Effector memory CD4-positive, alpha-beta T cell (primary cell): ENCODE measurements at regions not wholly inside any gene's neighbourhood (a gene's known extent, or its start where the extent isn't known, plus 50 kb on each side); places are given as distances from the start of the nearest gene placed in this dataset.

ENCODE experiments used
- DNase-seq, 3 donors: peaks; one replicate each; pipeline ENCODE4 v3.0.0-alpha.2; 2020
- H3K27ac ChIP-seq: 2 replicates; pipeline ENCODE4 v1.7.0; 2013; ENCODE audit warnings: mild to moderate bottlenecking, low read length, moderate library complexity; ENCODE audit not compliant: insufficient read depth, poor library complexity, severe bottlenecking
- H3K27me3 ChIP-seq: replicated peaks from 2 replicates; pipeline ENCODE4 v1.7.0; 2013; ENCODE audit warnings: mild to moderate bottlenecking, low read length; ENCODE audit not compliant: insufficient read depth, control insufficient read depth, poor library complexity, severe bottlenecking
- H3K36me3 ChIP-seq: 2 replicates; pipeline ENCODE4 v1.7.0; 2013; ENCODE audit warnings: mild to moderate bottlenecking, low read length, moderate library complexity; ENCODE audit not compliant: control insufficient read depth, insufficient read depth
- H3K4me1 ChIP-seq: 2 replicates; pipeline ENCODE4 v1.7.0; 2013; ENCODE audit warnings: low read length, mild to moderate bottlenecking; ENCODE audit not compliant: control insufficient read depth, insufficient read depth, poor library complexity, severe bottlenecking
- H3K4me3 ChIP-seq: 2 replicates; pipeline ENCODE4 v1.7.0; 2013; ENCODE audit warnings: low read length, low read depth, mild to moderate bottlenecking; ENCODE audit not compliant: insufficient read depth, poor library complexity, severe bottlenecking
- H3K9me3 ChIP-seq: 2 replicates; pipeline ENCODE4 v1.7.0; 2013; ENCODE audit warnings: mild to moderate bottlenecking, low read length, moderate library complexity; ENCODE audit not compliant: control insufficient read depth

DNA sequence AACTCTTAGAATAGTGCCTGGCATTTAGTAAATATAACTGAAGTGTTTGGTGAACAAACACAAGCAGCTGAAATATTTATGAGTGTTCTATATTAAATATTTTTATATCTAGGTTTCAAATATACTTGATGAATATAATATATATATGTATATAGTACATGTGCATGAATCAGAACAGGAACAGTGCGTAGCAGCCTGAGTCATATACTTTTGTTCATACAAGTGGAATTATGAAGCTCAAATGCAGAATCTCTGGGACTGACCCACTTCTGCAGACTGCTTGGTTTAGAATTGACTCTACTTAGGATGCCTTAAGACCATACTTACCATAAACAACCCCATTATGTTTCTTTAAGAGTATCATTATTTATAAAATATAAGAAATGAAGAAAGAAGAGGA, 997.8 kb upstream of the RAG2 start:
- Histone ChIP-seq H3K27me3 (no peaks in the 10 kb centered on the region), H3K4me3 (no peak overlapping the region), H3K4me1 (no peaks in the 10 kb centered on the region), H3K9me3 (no peaks in the 10 kb centered on the region), H3K36me3 (no peaks in the 10 kb centered on the region), H3K27ac (no peak overlapping the region)
- DNase-seq, result no peak

- no peak for DNase-seq
- H3K9me3 ChIP-seq, result no peaks in the 10 kb centered on the region
- no peaks in the 10 kb centered on the region for H3K27me3 ChIP-seq
- H3K36me3 ChIP-seq, result no peaks in the 10 kb centered on the region
- H3K4me3 ChIP-seq, result no peak overlapping the region
- H3K27ac ChIP-seq, result no peak overlapping the region
- H3K4me1 ChIP-seq, result no peaks in the 10 kb centered on the region
Observed at GRCh38 chr11:37574361-37574760, 976.3 kb upstream of the RAG2 start.

- Histone ChIP-seq H3K27me3 (no peaks in the 10 kb centered on the region), H3K27ac (no peak overlapping the region), H3K4me1 (no peaks in the 10 kb centered on the region), H3K36me3 (no peaks in the 10 kb centered on the region), H3K4me3 (no peak overlapping the region), H3K9me3 (no peaks in the 10 kb centered on the region)
- DNase-seq, result no peak
Observed at GRCh38 chr11:37572491-37573171, 974.6 kb upstream of the RAG2 start.

- H3K36me3 ChIP-seq, result no peaks in the 10 kb centered on the region
- H3K27ac ChIP-seq, result no peak overlapping the region
- DNase-seq, result no peak
- H3K9me3 ChIP-seq, result no peaks in the 10 kb centered on the region
- H3K4me1 ChIP-seq, result no peaks in the 10 kb centered on the region
- H3K27me3 ChIP-seq, result no peaks in the 10 kb centered on the region
- H3K4me3 ChIP-seq, result no peak overlapping the region
Observed at GRCh38 chr11:37571246-37571645, 973.2 kb upstream of the RAG2 start.

DNA sequence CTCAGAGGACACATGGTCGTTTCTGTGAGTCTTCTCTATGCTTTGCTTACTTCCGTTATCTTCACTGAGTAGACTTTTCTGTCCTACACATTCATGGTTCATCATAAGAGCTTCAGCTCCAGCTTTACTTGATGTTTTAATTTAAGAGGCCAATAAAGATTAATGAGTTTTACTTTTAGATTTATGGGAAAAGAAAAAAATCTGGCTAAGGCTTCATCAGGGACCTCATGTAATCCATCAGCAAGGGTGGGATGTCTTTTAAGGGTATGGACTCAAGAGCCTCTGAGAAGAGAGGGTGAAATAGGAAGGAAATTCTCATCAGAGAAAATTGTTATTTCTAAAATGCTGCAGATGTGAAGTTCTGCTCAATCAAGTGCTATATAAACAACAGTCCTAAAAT, 963.0 kb upstream of the RAG2 start:
- Histone ChIP-seq H3K4me1 (no peaks in the 10 kb centered on the region), H3K27ac (no peak overlapping the region), H3K36me3 (no peaks in the 10 kb centered on the region), H3K9me3 (no peaks in the 10 kb centered on the region), H3K4me3 (no peak overlapping the region), H3K27me3 (no peaks in the 10 kb centered on the region)
- DNase-seq, result no peak

DNA sequence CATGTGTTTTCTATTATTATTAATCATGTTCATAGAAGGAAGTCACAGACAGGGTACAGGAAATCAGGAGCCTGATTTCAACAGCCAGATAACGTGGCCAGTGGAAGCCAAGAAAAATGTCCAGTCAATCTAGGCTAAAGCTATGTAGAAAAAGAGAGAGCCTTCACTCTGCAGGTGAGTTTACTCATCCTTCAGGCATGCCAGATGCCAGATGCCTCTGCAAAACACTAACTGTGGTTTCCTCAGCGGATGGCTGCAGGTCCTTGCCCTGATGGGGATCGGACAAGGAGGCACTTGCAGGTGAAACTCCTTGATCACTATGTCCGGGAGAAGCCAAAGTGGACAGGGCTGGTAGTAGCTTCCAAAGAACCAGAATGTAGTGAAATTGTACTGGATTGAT, 962.3 kb upstream of the RAG2 start:
- Histone ChIP-seq H3K27ac (no peak overlapping the region), H3K9me3 (peaks cover under 1% of the 10 kb centered on the region), H3K27me3 (no peaks in the 10 kb centered on the region), H3K36me3 (no peaks in the 10 kb centered on the region), H3K4me1 (no peaks in the 10 kb centered on the region), H3K4me3 (no peak overlapping the region)
- no peak for DNase-seq

DNA sequence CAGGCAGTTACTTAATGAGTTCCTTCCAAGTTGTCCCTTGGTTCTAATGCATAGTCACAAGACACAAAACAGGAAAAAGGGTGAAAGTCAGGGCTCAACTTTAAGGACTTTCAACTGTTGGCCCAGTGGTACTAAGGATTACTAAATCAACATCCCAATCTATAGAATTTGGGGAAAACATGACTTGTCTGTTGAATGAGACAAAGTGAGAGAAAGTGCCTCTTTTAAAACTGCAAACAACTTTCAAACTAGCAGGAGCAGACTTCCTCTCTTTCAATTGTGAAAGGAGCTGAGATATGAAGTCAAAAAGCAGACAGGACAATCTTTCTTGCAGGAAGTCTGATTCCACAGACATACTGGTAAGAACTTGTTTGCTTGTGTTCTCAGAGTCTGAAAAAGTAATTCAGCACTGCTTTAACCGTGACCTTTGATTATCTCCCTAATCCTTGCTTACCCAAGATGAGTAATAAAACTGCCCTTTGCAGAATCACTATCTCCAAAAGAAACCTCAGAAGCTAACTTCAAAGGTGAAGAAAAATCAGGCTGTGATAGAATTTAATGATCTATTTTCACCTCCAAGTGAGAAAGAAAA, 960.7 kb upstream of the RAG2 start:
- Histone ChIP-seq H3K4me3 (no peak overlapping the region), H3K27ac (no peak overlapping the region), H3K36me3 (no peaks in the 10 kb centered on the region), H3K4me1 (no peaks in the 10 kb centered on the region), H3K9me3 (peaks cover 4% of the 10 kb centered on the region), H3K27me3 (no peaks in the 10 kb centered on the region)
- DNase-seq, result no peak

DNA sequence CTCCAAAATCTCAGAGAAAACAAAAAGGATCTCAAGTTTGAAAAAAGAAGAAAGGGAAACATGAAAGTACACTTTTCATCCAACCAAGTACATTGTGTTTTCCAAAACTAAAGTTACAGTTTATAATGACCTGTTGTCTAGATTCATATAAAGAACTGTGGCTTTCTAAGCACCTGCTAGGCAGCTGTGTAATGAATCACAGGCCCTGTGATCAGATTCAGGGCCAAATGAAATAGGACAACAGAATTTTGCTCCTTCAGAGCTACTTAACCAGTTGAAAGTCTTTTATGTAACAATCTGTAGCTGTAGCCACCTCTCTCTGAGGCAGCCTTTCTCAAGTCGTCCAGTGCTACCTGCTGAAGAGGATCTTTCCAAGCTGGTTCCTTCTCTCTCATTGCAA, 960.0 kb upstream of the RAG2 start:
- Histone ChIP-seq H3K9me3 (peaks cover 4% of the 10 kb centered on the region), H3K36me3 (no peaks in the 10 kb centered on the region), H3K4me1 (no peaks in the 10 kb centered on the region), H3K4me3 (no peak overlapping the region), H3K27ac (no peak overlapping the region), H3K27me3 (no peaks in the 10 kb centered on the region)
- no peak for DNase-seq

GRCh38 chr11:37552284-37552683, 954.2 kb upstream of the RAG2 start:
- DNase-seq, result no peak
- no peaks in the 10 kb centered on the region for H3K36me3 ChIP-seq
- no peaks in the 10 kb centered on the region for H3K4me1 ChIP-seq
- no peak overlapping the region for H3K4me3 ChIP-seq
- no peak overlapping the region for H3K27ac ChIP-seq
- H3K27me3 ChIP-seq, result no peaks in the 10 kb centered on the region
- H3K9me3 ChIP-seq, result peaks cover 4% of the 10 kb centered on the region

DNA sequence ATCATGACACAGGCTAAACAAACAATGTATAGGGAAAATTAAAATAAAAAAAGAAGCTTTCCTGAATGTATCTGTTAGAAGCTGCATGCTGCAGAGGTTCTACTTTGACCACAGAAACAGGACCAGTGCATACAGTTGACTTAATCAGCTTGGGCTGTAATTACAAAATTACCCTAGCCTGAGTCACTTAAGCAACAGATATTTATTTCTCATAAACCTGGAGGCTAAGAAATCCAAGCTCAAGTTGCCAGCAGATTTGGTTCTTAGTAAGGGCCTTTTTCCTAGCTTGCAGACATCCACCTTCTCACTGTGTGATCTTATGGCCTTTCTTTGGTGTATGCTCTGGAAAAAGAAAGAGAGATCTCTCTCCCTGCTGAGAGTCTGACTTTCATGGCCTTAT, 946.5 kb upstream of the RAG2 start:
- H3K4me1 ChIP-seq, result no peaks in the 10 kb centered on the region
- no peaks in the 10 kb centered on the region for H3K27me3 ChIP-seq
- H3K4me3 ChIP-seq, result no peak overlapping the region
- H3K9me3 ChIP-seq, result peaks cover 3% of the 10 kb centered on the region
- no peak for DNase-seq
- no peak overlapping the region for H3K27ac ChIP-seq
- no peaks in the 10 kb centered on the region for H3K36me3 ChIP-seq
